CD4-positive, alpha-beta memory T cell (primary cell): ENCODE measurements at regions not wholly inside any gene's neighbourhood (a gene's known extent, or its start where the extent isn't known, plus 50 kb on each side); places are given as distances from the start of the nearest gene placed in this dataset.

ENCODE experiments used
- CTCF ChIA-PET: fragments of 350-600 bp; sonication (Branson Sonifier 250); formaldehyde crosslinking; loops from one replicate; lab custom pipeline; 2021; ENCODE audit warnings: inconsistent platforms; ENCODE audit not compliant: partially characterized antibody; lab: Charles Lee
- POLR2A ChIA-PET: fragments of 350-600 bp; sonication (Branson Sonifier 250); formaldehyde crosslinking; loops from one replicate; lab custom pipeline; 2021; ENCODE audit not compliant: partially characterized antibody; lab: Charles Lee
- DNase-seq, 5 donors: peaks; one replicate each; pipeline versions ENCODE4 v3.0.0 to v3.0.0-alpha.2; 2020 to 2022; ENCODE audit warnings: mixed read lengths in 1 of 5
- H3K27ac ChIP-seq: one replicate; pipeline ENCODE4 v1.7.0; 2013; ENCODE audit warnings: low read depth, low read length
- H3K27me3 ChIP-seq: 2 replicates; pipeline ENCODE4 v1.7.0; 2013; ENCODE audit warnings: mild to moderate bottlenecking, low read length, moderate library complexity; ENCODE audit not compliant: insufficient read depth
- H3K36me3 ChIP-seq: 2 replicates; pipeline ENCODE4 v1.7.0; 2013; ENCODE audit warnings: mild to moderate bottlenecking, low read length, moderate library complexity; ENCODE audit not compliant: insufficient read depth
- H3K4me1 ChIP-seq: 2 replicates; pipeline ENCODE4 v1.7.0; 2013; ENCODE audit warnings: mild to moderate bottlenecking, low read length, moderate library complexity; ENCODE audit not compliant: insufficient read depth
- H3K4me3 ChIP-seq, 2 donors: one replicate each; pipeline ENCODE4 v1.7.0; 2013; ENCODE audit warnings: low read length in 2 of 2, mild to moderate bottlenecking in 1 of 2
- H3K9me3 ChIP-seq, 2 donors: one replicate each; pipeline ENCODE4 v1.7.0; 2013; ENCODE audit warnings: low read length in 2 of 2, control low read depth in 1 of 2; ENCODE audit not compliant: control insufficient read depth in 1 of 2
- H3K27ac Mint-ChIP-seq, 7 donors: one replicate each; pipeline ENCODE4 v1.8.0; 2020 to 2021; ENCODE audit warnings: mixed read lengths in 7 of 7, mild to moderate bottlenecking in 6 of 7, inconsistent platforms in 3 of 7, moderate library complexity in 3 of 7
- H3K27me3 Mint-ChIP-seq, 2 donors: one replicate each; pipeline ENCODE4 v1.8.0; 2020 to 2021; ENCODE audit warnings: mixed read lengths in 2 of 2
- H3K36me3 Mint-ChIP-seq, 2 donors: one replicate each; pipeline ENCODE4 v1.8.0; 2020 to 2021; ENCODE audit warnings: mixed read lengths in 2 of 2, inconsistent platforms in 1 of 2, mild to moderate bottlenecking in 1 of 2
- H3K4me1 Mint-ChIP-seq, 4 donors: one replicate each; pipeline ENCODE4 v1.8.0; 2020 to 2021; ENCODE audit warnings: mixed read lengths in 4 of 4, mild to moderate bottlenecking in 1 of 4
- H3K4me3 Mint-ChIP-seq, 8 donors: one replicate each; pipeline ENCODE4 v1.8.0; 2020 to 2021; ENCODE audit warnings: mixed read lengths in 8 of 8, mild to moderate bottlenecking in 7 of 8, moderate library complexity in 6 of 8, inconsistent platforms in 3 of 8
- H3K9me3 Mint-ChIP-seq, 8 donors: one replicate each; pipeline ENCODE4 v1.8.0; 2020 to 2021; ENCODE audit warnings: mixed read lengths in 8 of 8, mild to moderate bottlenecking in 5 of 8, inconsistent platforms in 3 of 8, moderate library complexity in 1 of 8
- intact Hi-C: fragments of 100-400 bp; cut with micrococcal nuclease; formaldehyde crosslinking; loops from one replicate; pipeline ENCODE4 v1.15.1; 2023

DNA sequence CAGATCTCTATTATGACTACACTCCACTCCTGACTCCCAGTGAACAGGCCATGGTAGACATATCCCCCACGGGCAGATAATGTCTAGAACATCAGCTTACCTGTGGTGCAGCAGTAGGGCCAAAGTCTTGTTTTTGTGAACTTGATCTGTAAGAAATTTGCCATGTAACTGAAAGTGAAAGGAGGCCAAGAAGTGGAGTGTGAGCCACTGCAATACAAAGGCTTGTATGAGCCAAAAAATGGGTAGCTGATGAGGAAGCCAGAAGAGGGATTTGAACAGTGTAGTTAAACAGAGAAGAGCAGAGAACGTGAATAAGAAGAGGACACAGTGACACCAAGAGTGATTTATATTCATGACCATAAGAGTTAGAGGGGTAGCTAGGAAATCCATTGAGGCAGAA lies 361.7 kb downstream of the DMRT2 start:
- peaks cover 0 to 3% (median 0%) of the 10 kb centered on the region in 8 donors for H3K9me3 Mint-ChIP-seq

DNA sequence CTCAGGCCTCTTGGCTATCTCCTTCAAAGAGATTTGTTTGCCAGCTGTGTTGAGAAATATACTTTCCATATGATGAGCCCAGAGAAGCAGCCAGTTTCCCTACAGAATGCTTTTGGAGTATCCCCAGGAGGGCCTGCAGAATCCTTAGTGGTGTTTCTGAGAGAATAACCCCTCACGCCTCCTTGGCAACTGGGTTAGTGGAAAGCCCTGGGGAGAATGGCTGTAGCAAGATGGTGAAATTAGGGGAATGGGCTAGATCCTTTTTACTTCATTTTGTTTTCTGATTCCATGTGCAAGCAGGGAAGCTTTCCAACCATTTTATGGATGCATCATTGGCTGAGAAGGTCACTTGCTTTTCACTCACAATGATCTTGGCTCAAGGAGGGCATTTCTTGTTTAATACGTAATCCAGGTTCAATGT lies 364.6 kb downstream of the DMRT2 start:
- Histone ChIP-seq H3K9me3 (no peaks in the 10 kb centered on the region), H3K27ac (no peak overlapping the region), H3K36me3 (no peaks in the 10 kb centered on the region), H3K4me3 (no peak overlapping the region), H3K27me3 (no peaks in the 10 kb centered on the region), H3K4me1 (no peaks in the 10 kb centered on the region)
- intact Hi-C loops: no loop called here
- POLR2A ChIA-PET: no interaction called here
- no peak for DNase-seq
- peaks cover 3 to 5% of the 10 kb centered on the region in 2 donors for H3K27me3 Mint-ChIP-seq
- no peak overlapping the region for H3K4me3 Mint-ChIP-seq
- no peaks in the 10 kb centered on the region for H3K36me3 Mint-ChIP-seq
- H3K9me3 Mint-ChIP-seq: peaks cover 0 to 3% (median 0%) of the 10 kb centered on the region in 8 donors
- CTCF ChIA-PET: no interaction called here
- peaks cover 0 to 2% (median 0%) of the 10 kb centered on the region in 4 donors for H3K4me1 Mint-ChIP-seq
- H3K27ac Mint-ChIP-seq: no peak overlapping the region

More for the DNA sequence above, 361.7 kb downstream of the DMRT2 start:
- Histone ChIP-seq H3K4me1 (no peaks in the 10 kb centered on the region), H3K36me3 (no peaks in the 10 kb centered on the region), H3K27me3 (no peaks in the 10 kb centered on the region), H3K27ac (no peak overlapping the region), H3K9me3 (no peaks in the 10 kb centered on the region), H3K4me3 (no peak overlapping the region)
- Mint-ChIP-seq H3K4me1 (peaks cover 0 to 2% (median 0%) of the 10 kb centered on the region in 4 donors), H3K27ac (no peak overlapping the region), H3K36me3 (no peaks in the 10 kb centered on the region), H3K27me3 (peaks cover 3 to 5% of the 10 kb centered on the region in 2 donors), H3K4me3 (no peak overlapping the region)
- ChIA-PET POLR2A (no interaction called here), CTCF (no interaction called here)
- intact Hi-C loops: no loop called here
- DNase-seq: no peak

DNA sequence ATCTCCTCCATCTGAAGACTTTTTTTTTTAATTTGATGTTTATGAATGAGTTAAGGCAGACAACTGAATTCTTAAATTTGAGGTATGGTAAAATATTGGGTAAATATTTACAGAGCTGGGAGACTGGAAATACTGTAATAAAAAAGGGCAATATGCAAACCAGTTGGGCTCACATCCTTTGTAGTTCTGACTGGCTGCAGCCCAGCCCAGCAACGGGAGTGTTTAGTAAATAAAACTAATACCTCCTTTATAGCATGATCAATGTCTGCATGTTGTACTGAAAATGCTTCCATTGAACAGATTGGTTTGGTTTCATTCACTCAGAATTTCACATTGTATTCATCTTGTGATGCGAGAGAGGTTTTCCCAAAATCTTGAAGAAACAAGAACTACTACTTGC lies 365.0 kb downstream of the DMRT2 start:
- Histone ChIP-seq H3K27me3 (no peaks in the 10 kb centered on the region), H3K4me3 (no peak overlapping the region), H3K4me1 (no peaks in the 10 kb centered on the region), H3K9me3 (no peaks in the 10 kb centered on the region), H3K36me3 (no peaks in the 10 kb centered on the region), H3K27ac (no peak overlapping the region)
- POLR2A ChIA-PET: no interaction called here
- H3K27ac Mint-ChIP-seq: no peak overlapping the region
- intact Hi-C loops: no loop called here
- CTCF ChIA-PET: no interaction called here
- H3K36me3 Mint-ChIP-seq: no peaks in the 10 kb centered on the region
- no peak overlapping the region for H3K4me3 Mint-ChIP-seq
- peaks cover 3 to 5% of the 10 kb centered on the region in 2 donors for H3K27me3 Mint-ChIP-seq
- H3K9me3 Mint-ChIP-seq: peaks cover 0 to 3% (median 0%) of the 10 kb centered on the region in 8 donors
- peaks cover 0 to 2% (median 0%) of the 10 kb centered on the region in 4 donors for H3K4me1 Mint-ChIP-seq
- no peak for DNase-seq

DNA sequence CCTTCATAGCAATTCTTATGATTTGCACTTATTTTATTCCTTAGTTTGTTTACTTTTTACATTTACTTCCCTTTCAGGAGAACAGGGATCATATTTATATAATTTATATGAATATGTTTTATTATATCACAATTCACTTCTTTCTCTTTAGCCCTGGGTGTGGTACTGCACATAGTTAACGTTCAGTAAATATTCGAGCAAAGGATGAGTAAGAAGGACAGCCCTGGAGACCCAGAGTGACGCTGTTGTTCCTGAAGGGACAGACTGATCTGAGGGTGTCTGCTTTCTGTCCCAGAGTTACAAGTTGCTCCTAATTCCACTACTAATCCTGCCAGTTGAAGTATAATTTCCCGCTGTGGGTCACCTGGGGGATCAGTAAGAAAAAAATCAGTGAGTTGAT lies 366.1 kb downstream of the DMRT2 start:
- Mint-ChIP-seq H3K4me1 (peaks cover 0 to 2% (median 0%) of the 10 kb centered on the region in 4 donors), H3K27me3 (peaks cover 3 to 5% of the 10 kb centered on the region in 2 donors), H3K36me3 (no peaks in the 10 kb centered on the region), H3K4me3 (no peak overlapping the region), H3K9me3 (peaks cover 0 to 3% (median 0%) of the 10 kb centered on the region in 8 donors), H3K27ac (no peak overlapping the region)
- H3K4me1 ChIP-seq: no peaks in the 10 kb centered on the region
- ChIA-PET CTCF (no interaction called here), POLR2A (interaction anchor here (0.7 kb wide), 1 partner anchor 10 kb away, joined by 3 read pairs; no protein-coding TSS in a partner anchor)
- H3K27ac ChIP-seq: no peak overlapping the region
- no peaks in the 10 kb centered on the region for H3K36me3 ChIP-seq
- no peak overlapping the region for H3K4me3 ChIP-seq
- intact Hi-C loops: no loop called here
- H3K27me3 ChIP-seq: no peaks in the 10 kb centered on the region
- DNase-seq: no peak
- no peaks in the 10 kb centered on the region for H3K9me3 ChIP-seq

DNA sequence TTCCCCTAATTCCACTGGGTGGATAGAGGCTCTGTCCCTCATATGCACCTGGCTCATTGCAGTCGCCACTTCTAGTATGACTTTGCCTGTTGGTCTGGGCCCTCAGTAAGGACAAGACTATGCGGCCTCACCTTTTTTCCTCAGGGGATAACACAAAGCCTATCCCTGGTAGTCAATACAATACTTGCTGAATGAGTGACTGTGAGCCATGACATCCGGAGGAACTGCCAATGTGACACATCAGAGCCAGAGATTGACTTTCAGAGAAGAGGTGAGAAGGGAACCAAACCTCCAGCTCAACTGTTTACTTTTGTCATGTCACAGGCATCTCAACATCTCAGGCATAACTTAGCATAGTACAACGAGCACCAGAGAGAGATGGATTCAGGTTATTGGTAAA lies 371.3 kb downstream of the DMRT2 start:
- Mint-ChIP-seq H3K36me3 (no peaks in the 10 kb centered on the region), H3K4me3 (no peak overlapping the region), H3K9me3 (peaks cover 0 to 4% (median 1%) of the 10 kb centered on the region in 8 donors), H3K27ac (no peak overlapping the region), H3K4me1 (no peaks in the 10 kb centered on the region), H3K27me3 (no peaks in the 10 kb centered on the region)
- no peaks in the 10 kb centered on the region for H3K4me1 ChIP-seq
- H3K4me3 ChIP-seq: no peak overlapping the region
- POLR2A ChIA-PET: no interaction called here
- H3K27ac ChIP-seq: no peak overlapping the region
- CTCF ChIA-PET: no interaction called here
- no peaks in the 10 kb centered on the region for H3K9me3 ChIP-seq
- H3K27me3 ChIP-seq: no peaks in the 10 kb centered on the region
- no peaks in the 10 kb centered on the region for H3K36me3 ChIP-seq
- DNase-seq: no peak
- intact Hi-C loops: no loop called here

DNA sequence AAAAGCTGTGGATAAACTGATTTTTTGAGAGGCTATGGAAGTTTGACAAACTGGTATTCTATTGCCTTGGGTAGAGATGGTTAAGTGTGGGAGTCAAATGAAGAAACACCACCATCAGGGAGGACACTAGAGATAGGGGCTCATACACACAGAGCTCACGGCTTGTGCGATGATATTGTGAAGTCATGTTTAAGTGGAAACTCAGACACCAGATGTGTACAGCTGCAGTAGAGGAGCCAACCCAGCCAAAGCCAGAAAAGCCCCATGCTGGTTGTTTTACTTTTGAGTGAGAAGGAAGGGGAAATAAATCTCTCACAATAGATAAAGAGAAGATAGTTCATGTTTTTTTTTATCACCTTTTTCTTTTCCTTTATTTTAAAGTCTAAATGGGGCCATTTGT lies 377.7 kb downstream of the DMRT2 start:
- no peaks in the 10 kb centered on the region for H3K36me3 Mint-ChIP-seq
- H3K4me3 ChIP-seq: no peak overlapping the region
- H3K4me1 ChIP-seq: no peaks in the 10 kb centered on the region
- peaks cover 0 to 2% of the 10 kb centered on the region in 2 donors for H3K27me3 Mint-ChIP-seq
- H3K27me3 ChIP-seq: no peaks in the 10 kb centered on the region
- H3K27ac Mint-ChIP-seq: no peak overlapping the region
- H3K4me1 Mint-ChIP-seq: no peaks in the 10 kb centered on the region
- no peaks in the 10 kb centered on the region for H3K9me3 ChIP-seq
- ChIA-PET POLR2A (no interaction called here), CTCF (no interaction called here)
- no peak overlapping the region for H3K4me3 Mint-ChIP-seq
- no peak overlapping the region for H3K27ac ChIP-seq
- DNase-seq: no peak
- H3K36me3 ChIP-seq: no peaks in the 10 kb centered on the region
- peaks cover 0 to 4% (median 0%) of the 10 kb centered on the region in 8 donors for H3K9me3 Mint-ChIP-seq
- intact Hi-C loops: no loop called here

DNA sequence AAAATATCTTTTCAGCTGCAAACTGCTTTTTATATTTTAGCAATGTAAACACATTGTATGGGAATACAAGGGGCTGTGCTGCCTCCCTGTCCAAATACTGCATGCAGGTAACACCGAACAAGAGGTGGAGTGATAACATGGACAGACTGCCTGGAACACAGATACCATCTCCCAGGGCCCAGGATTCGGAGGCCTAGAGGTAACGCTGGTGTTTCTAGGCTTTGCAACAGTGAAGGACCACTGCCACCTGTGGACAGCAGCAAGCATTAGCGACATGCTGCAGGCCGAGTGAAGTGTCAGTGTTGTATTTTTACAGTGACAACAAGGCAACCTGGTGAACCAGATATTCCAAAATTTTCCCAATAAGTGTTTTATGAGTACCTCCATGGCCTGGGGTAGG lies 379.1 kb downstream of the DMRT2 start:
- Mint-ChIP-seq H3K27me3 (peaks cover 0 to 2% of the 10 kb centered on the region in 2 donors), H3K4me3 (no peak overlapping the region), H3K27ac (no peak overlapping the region), H3K36me3 (no peaks in the 10 kb centered on the region), H3K9me3 (peaks cover 0 to 4% (median 0%) of the 10 kb centered on the region in 8 donors), H3K4me1 (no peaks in the 10 kb centered on the region)
- no peak overlapping the region for H3K27ac ChIP-seq
- H3K27me3 ChIP-seq: no peaks in the 10 kb centered on the region
- DNase-seq: no peak
- H3K9me3 ChIP-seq: no peaks in the 10 kb centered on the region
- ChIA-PET CTCF (no interaction called here), POLR2A (no interaction called here)
- no peaks in the 10 kb centered on the region for H3K4me1 ChIP-seq
- no peak overlapping the region for H3K4me3 ChIP-seq
- H3K36me3 ChIP-seq: no peaks in the 10 kb centered on the region
- intact Hi-C loops: no loop called here

DNA sequence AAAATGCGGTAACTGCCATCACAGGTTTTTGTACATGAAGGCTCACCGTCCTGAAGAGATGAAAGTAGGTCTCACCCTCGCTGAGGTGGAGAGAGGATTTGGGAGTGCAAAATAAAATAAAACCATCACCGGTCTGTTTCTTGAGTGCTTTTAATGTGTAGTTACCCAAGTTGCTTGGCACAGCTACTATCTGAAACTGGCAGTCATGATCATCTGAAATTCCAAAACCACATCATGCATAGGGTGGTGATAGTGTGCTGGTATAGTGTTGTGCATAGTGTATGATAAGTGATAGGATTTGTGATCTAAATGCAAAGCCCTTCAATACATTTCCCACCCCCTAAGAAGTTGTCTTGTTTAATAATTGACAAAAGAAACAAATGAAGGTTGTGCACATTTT lies 381.3 kb downstream of the DMRT2 start:
- CTCF ChIA-PET: no interaction called here
- Histone ChIP-seq H3K27me3 (no peaks in the 10 kb centered on the region), H3K4me1 (no peaks in the 10 kb centered on the region), H3K36me3 (no peaks in the 10 kb centered on the region), H3K9me3 (no peaks in the 10 kb centered on the region), H3K4me3 (no peak overlapping the region), H3K27ac (no peak overlapping the region)
- no peak overlapping the region for H3K27ac Mint-ChIP-seq
- no peaks in the 10 kb centered on the region for H3K9me3 Mint-ChIP-seq
- DNase-seq: no peak
- H3K4me3 Mint-ChIP-seq: no peak overlapping the region
- H3K27me3 Mint-ChIP-seq: peaks cover 0 to 2% of the 10 kb centered on the region in 2 donors
- POLR2A ChIA-PET: no interaction called here
- intact Hi-C loops: no loop called here
- no peaks in the 10 kb centered on the region for H3K36me3 Mint-ChIP-seq
- H3K4me1 Mint-ChIP-seq: no peaks in the 10 kb centered on the region
